GM23338 (cell line): ENCODE measurements at regions not wholly inside any gene's neighbourhood (a gene's known extent, or its start where the extent isn't known, plus 50 kb on each side); places are given as distances from the start of the nearest gene placed in this dataset.

Experiments used
- ATAC-seq: fragments of 200-7000 bp; cut with Tn5 transposase; 3 replicates; pipeline ENCODE4 v1.9.1; 2020
- DNase-seq: peaks from one replicate; pipeline ENCODE4 v3.0.0-alpha.2; 2015; ENCODE audit warnings: low spot score
- H2AFZ ChIP-seq: fragments of 200-600 bp; sonication (generic); 2 replicates; pipeline ENCODE4 v1.8.0; 2016; ENCODE audit warnings: antibody characterized with exemption, mild to moderate bottlenecking, moderate library complexity
- H3F3A ChIP-seq: fragments of 200-600 bp; sonication (generic); replicated peaks from 2 replicates; pipeline ENCODE4 v1.8.0; 2017; ENCODE audit warnings: antibody characterized with exemption, mixed run types, low read depth
- H3K27ac ChIP-seq: fragments of 200-600 bp; sonication (generic); 2 replicates; pipeline ENCODE4 v1.6.1; 2016; ENCODE audit warnings: low read depth
- H3K27me3 ChIP-seq: fragments of 200-600 bp; sonication (generic); 2 replicates; pipeline ENCODE4 v1.8.0; 2016; ENCODE audit warnings: mild to moderate bottlenecking, mixed run types, moderate library complexity; ENCODE audit not compliant: insufficient read depth
- H3K36me3 ChIP-seq: fragments of 200-600 bp; sonication (generic); 2 replicates; pipeline ENCODE4 v1.8.0; 2016; ENCODE audit warnings: mild to moderate bottlenecking; ENCODE audit not compliant: insufficient read depth
- H3K4me1 ChIP-seq: fragments of 200-600 bp; sonication (generic); 2 replicates; pipeline ENCODE4 v1.8.0; 2016; ENCODE audit warnings: mild to moderate bottlenecking, moderate library complexity; ENCODE audit not compliant: insufficient read depth
- H3K4me2 ChIP-seq: fragments of 200-600 bp; sonication (generic); 2 replicates; pipeline ENCODE4 v1.7.1; 2017; ENCODE audit warnings: mixed run types
- H3K4me3 ChIP-seq: fragments of 200-600 bp; sonication (generic); 2 replicates; pipeline ENCODE4 v1.6.1; 2016; ENCODE audit warnings: mixed run types
- H3K79me2 ChIP-seq: fragments of 200-600 bp; sonication (generic); replicated peaks from 2 replicates; pipeline ENCODE4 v1.8.0; 2017; ENCODE audit warnings: mild to moderate bottlenecking; ENCODE audit not compliant: insufficient read depth
- H3K9me2 ChIP-seq: fragments of 200-600 bp; sonication (generic); 2 replicates; pipeline ENCODE4 v1.8.0; 2017; ENCODE audit not compliant: insufficient read depth
- H4K20me1 ChIP-seq: fragments of 200-600 bp; sonication (generic); replicated peaks from 2 replicates; pipeline ENCODE4 v1.8.0; 2017; ENCODE audit warnings: mild to moderate bottlenecking; ENCODE audit not compliant: insufficient read depth
- H3K27ac Mint-ChIP-seq: 2 replicates; pipeline ENCODE4 v1.8.0; 2020; ENCODE audit warnings: inconsistent platforms, mild to moderate bottlenecking, moderate library complexity, mixed read lengths
- H3K27me3 Mint-ChIP-seq: 3 replicates; pipeline ENCODE4 v1.8.0; 2022; ENCODE audit warnings: low read depth, mild to moderate bottlenecking, moderate library complexity, mixed read lengths, inconsistent platforms; ENCODE audit not compliant: insufficient read depth, poor library complexity
- H3K36me3 Mint-ChIP-seq: 3 replicates; pipeline ENCODE4 v1.8.0; 2021; ENCODE audit warnings: low read depth, mild to moderate bottlenecking, inconsistent platforms, moderate library complexity, mixed read lengths
- H3K4me1 Mint-ChIP-seq: 3 replicates; pipeline ENCODE4 v1.8.0; 2020; ENCODE audit warnings: mild to moderate bottlenecking, inconsistent platforms, mixed read lengths
- H3K4me3 Mint-ChIP-seq: 3 replicates; pipeline ENCODE4 v1.8.0; 2021; ENCODE audit warnings: moderate library complexity, mild to moderate bottlenecking, inconsistent platforms, mixed read lengths
- H3K9me3 Mint-ChIP-seq: 3 replicates; pipeline ENCODE4 v1.8.0; 2020; ENCODE audit warnings: moderate library complexity, mild to moderate bottlenecking, inconsistent platforms, mixed read lengths
- CTCF ChIP-seq, 2 experiments: fragments of 200-600 bp in 1 of 2; sonication (generic) in 1 of 2; conservative IDR thresholded peaks; 2 replicates each; pipeline versions ENCODE4 v1.5.1 to v1.6.1; 2016 to 2017; ENCODE audit warnings: antibody characterized with exemption in 2 of 2, low read depth in 2 of 2, mild to moderate bottlenecking in 2 of 2, moderate library complexity in 1 of 2
- EZH2 ChIP-seq: fragments of 200-600 bp; sonication (generic); IDR thresholded peaks from one replicate; pipeline ENCODE4 v1.8.0; 2017; ENCODE audit warnings: antibody characterized with exemption, mild to moderate bottlenecking, low read depth; ENCODE audit not compliant: unreplicated experiment
- EZH2phosphoT487 ChIP-seq: fragments of 200-600 bp; sonication (generic); IDR thresholded peaks from one replicate; pipeline ENCODE4 v1.8.1; 2018; ENCODE audit warnings: antibody characterized with exemption; ENCODE audit not compliant: unreplicated experiment
- JUNB ChIP-seq: IDR thresholded peaks from one replicate; pipeline ENCODE4 v1.6.1; 2016; ENCODE audit warnings: antibody characterized with exemption; ENCODE audit not compliant: unreplicated experiment
- NANOG ChIP-seq: IDR thresholded peaks from 2 replicates; pipeline ENCODE4 v1.6.1; 2016; ENCODE audit warnings: antibody characterized with exemption, borderline replicate concordance
- POLR2AphosphoS5 ChIP-seq: IDR thresholded peaks from 2 replicates; pipeline ENCODE4 v1.6.1; 2016; ENCODE audit warnings: antibody characterized with exemption, low read depth
- STAT1 ChIP-seq: IDR thresholded peaks from one replicate; pipeline ENCODE4 v1.6.1; 2016; ENCODE audit warnings: antibody characterized with exemption; ENCODE audit not compliant: unreplicated experiment
- ZNF114 ChIP-seq: fragments of 250-450 bp; sonication (Bioruptor Pico); IDR thresholded peaks from 2 replicates; pipeline ENCODE4 v1.5.0; 2020; ENCODE audit warnings: mild to moderate bottlenecking, moderate library complexity
- ZNF331 ChIP-seq: fragments of 250-450 bp; sonication (Bioruptor Pico); IDR thresholded peaks from 2 replicates; pipeline ENCODE4 v1.5.0; 2020; ENCODE audit warnings: low read depth, mild to moderate bottlenecking, moderate library complexity

- H4K20me1 ChIP-seq: no peaks in the 10 kb centered on the region
- no peak overlapping the region for H3K4me2 ChIP-seq
- no peak for TF ChIP-seq NANOG
- peak; percentile 50 to 65; a peak in 3 of 4 replicates for TF ChIP-seq CTCF (conservative IDR thresholded peaks at IDR 0.05; ENCODE audit: low read depth in 2 of 2)
- no peaks in the 10 kb centered on the region for H3K36me3 ChIP-seq
- no peaks in the 10 kb centered on the region for H3K79me2 ChIP-seq
- Mint-ChIP-seq H3K4me3 (no peak overlapping the region), H3K4me1 (no peaks in the 10 kb centered on the region), H3K27ac (no peak overlapping the region), H3K36me3 (no peaks in the 10 kb centered on the region), H3K9me3 (no peaks in the 10 kb centered on the region), H3K27me3 (no peaks in the 10 kb centered on the region)
- DNase-seq (peak; percentile 77), ATAC-seq (no peak)
- H3K4me3 ChIP-seq: no peak overlapping the region
- no peaks in the 10 kb centered on the region for H3K9me2 ChIP-seq
- no peaks in the 10 kb centered on the region for H3K4me1 ChIP-seq
- no peaks in the 10 kb centered on the region for H3F3A ChIP-seq
- H3K27me3 ChIP-seq: no peaks in the 10 kb centered on the region
- H3K27ac ChIP-seq: no peak overlapping the region
- no peak overlapping the region for H2AFZ ChIP-seq
Observed at GRCh38 chr5:52657247-52657645, 130.5 kb upstream of the ITGA1 start.

DNA sequence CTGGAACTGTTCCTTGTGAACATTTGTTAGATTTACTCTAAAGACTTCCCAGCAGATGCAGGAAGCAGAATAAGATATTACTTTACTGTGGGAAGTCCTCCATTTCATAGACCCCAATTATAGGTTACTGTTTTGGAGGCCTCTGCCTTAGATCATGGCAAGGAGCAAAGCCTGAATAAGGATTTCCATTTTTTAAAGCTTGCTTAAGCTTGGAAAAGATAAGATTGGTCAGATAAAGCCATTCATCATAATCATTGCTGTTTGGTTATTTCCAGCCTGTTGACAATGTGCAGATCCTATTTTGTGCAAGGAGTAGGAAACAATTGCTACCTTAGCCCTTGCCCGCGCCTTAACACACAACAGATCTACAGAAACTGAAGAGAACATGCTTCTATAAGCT lies 129.5 kb upstream of the ITGA1 start:
- Histone ChIP-seq H3K27me3 (no peaks in the 10 kb centered on the region), H4K20me1 (no peaks in the 10 kb centered on the region), H2AFZ (no peak overlapping the region), H3K9me2 (no peaks in the 10 kb centered on the region), H3K36me3 (no peaks in the 10 kb centered on the region), H3K4me1 (no peaks in the 10 kb centered on the region), H3K27ac (no peak overlapping the region), H3F3A (no peaks in the 10 kb centered on the region), H3K4me3 (no peak overlapping the region), H3K4me2 (no peak overlapping the region), H3K79me2 (no peaks in the 10 kb centered on the region)
- H3K4me1 Mint-ChIP-seq: no peaks in the 10 kb centered on the region
- H3K27ac Mint-ChIP-seq: no peak overlapping the region
- H3K27me3 Mint-ChIP-seq: no peaks in the 10 kb centered on the region
- no peaks in the 10 kb centered on the region for H3K9me3 Mint-ChIP-seq
- DNase-seq: no peak
- H3K36me3 Mint-ChIP-seq: no peaks in the 10 kb centered on the region
- ATAC-seq: no peak
- TF ChIP-seq ZNF331 (CRISPR knock-in tag): no peak
- TF ChIP-seq NANOG: no peak
- TF ChIP-seq STAT1: no peak
- TF ChIP-seq ZNF114: no peak
- no peak for TF ChIP-seq CTCF (conservative IDR thresholded peaks at IDR 0.05; ENCODE audit: low read depth in 2 of 2)
- no peak for TF ChIP-seq JUNB
- TF ChIP-seq EZH2: no peak
- no peak for TF ChIP-seq EZH2phosphoT487
- TF ChIP-seq POLR2AphosphoS5: no peak
- no peak overlapping the region for H3K4me3 Mint-ChIP-seq
